GM10266 (cell line): ENCODE measurements at regions not wholly inside any gene's neighbourhood (a gene's known extent, or its start where the extent isn't known, plus 50 kb on each side); places are given as distances from the start of the nearest gene placed in this dataset.

Experiments used
- DNase-seq: peaks from one replicate; pipeline ENCODE4 v3.0.0; 2012; ENCODE audit errors: extremely low spot score
- CTCF ChIP-seq: IDR thresholded peaks from 2 replicates; pipeline ENCODE4 v1.5.1; 2012; ENCODE audit warnings: mild to moderate bottlenecking, low read depth; ENCODE audit not compliant: control insufficient read depth, insufficient read depth; ENCODE audit errors: missing control alignments

DNA sequence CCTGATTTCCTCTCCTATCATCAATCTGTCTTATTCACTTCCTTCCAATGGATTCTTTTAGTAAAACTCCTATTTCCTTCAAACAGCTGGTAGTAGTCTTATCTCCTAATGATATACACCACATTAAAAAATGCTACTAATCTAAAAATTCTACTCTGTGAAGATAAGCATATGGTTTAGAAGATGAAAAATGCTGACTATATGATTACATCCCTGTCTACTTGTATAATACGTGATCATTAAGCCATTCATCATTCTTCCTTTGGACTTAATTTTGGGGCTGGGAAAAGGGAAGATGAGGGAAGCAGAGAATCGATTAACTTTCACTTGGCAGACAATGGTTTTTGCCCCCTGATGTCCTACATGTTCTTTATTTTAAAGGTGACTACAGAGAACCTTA is 453.1 kb downstream of the NSUN3 start:
- no peak for DNase-seq
- TF ChIP-seq CTCF = no peak

GRCh38 chr3:94520364-94520763 is 457.5 kb downstream of the NSUN3 start:
- no peak for TF ChIP-seq CTCF

DNA sequence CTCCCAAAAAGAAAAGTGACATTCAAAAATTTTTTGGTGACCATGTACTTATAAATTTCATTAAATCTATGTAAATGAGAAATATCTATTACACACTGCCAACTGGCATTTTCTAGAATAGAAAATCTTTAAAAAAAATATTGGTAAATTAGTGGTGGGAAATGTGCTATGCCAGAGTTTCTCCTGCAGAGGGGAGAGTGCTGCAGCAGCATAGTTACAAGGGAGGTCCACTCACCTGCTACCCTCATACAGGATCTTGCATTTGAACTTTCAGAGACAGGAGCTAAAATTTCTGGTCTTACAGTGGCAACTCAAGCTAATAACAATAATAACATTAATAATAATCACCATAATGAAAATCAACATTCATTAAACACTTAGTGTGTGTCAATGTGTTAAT is 459.6 kb downstream of the NSUN3 start:
- TF ChIP-seq CTCF = no peak
- no peak for DNase-seq

More at GRCh38 chr3:94520364-94520763, 457.5 kb downstream of the NSUN3 start:
- no peak for DNase-seq

GRCh38 chr3:94524102-94524919 is 461.4 kb downstream of the NSUN3 start:
- no peak for DNase-seq
- TF ChIP-seq CTCF = no peak

DNA sequence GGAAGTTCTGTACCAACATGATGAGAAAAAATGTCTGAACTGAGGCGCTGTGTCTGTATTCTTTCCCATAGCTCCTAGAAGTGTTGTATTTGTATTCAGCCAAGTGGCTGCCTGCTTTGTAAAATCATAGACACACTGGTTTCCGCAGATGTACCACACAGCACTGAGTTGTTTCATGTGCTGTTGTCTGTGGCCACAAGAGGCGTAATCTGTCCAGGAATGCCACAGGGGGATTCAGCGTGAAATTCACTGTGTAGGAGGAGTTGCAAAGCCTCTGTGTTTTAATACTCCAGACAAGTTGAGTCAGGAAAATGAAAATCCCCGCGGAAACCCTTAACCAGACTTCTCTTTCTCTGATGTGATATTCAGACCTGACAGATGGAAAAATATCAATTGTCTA is 462.2 kb downstream of the NSUN3 start:
- DNase-seq = no peak
- no peak for TF ChIP-seq CTCF

GRCh38 chr3:94529816-94530215 is 467.0 kb downstream of the NSUN3 start:
- no peak for DNase-seq

DNA sequence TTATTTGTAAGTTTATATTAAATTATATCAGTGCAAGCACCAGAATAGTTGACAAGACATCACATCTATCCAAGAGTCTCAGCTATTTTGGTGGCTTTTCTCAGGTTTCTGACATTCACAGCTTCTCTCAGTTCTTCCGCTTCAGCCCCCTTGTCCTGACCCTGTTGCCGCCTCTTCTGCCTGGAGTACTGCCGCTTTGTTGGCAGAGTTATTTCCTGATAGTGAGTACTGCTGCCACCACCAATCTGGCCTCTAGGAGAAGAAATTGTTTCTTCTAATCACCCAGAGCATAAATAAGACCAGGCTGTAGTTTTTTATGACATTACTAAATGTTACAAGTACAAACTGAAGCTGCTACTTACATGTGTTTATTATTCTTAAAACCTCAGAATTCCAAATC is 470.1 kb downstream of the NSUN3 start:
- no peak for DNase-seq
- no peak for TF ChIP-seq CTCF

More at GRCh38 chr3:94529816-94530215, 467.0 kb downstream of the NSUN3 start:
- TF ChIP-seq CTCF = no peak
